T follicular helper cell (primary cell): ENCODE measurements at regions not wholly inside any gene's neighbourhood (a gene's known extent, or its start where the extent isn't known, plus 50 kb on each side); places are given as distances from the start of the nearest gene placed in this dataset.
"Not testable (repeated sequence)": the region's sequence is repeated elsewhere in the genome, so short reads cannot be mapped to it uniquely, and the experiment has no call there.

Source experiments
- DNase-seq: peaks from one replicate; pipeline ENCODE4 v3.0.0-alpha.2; 2020; ENCODE audit warnings: low read depth

DNA sequence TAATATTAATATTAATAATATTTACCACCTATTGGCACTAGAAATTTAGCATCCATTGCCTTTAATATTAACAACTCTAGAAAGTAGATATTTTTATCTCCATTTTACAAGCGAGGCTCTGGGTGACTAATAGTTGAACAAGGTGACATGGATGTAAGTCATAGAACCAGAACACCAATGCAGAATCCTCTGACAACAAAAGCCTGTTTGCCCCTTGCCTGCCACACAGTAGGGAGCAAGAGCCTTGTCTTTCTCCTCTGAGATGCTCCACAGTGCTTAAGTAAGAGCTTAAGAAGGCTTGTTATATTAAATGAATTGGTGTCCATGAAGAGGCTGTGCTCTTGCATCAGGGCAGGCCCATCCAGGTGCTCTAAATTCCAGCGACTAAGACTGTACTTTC, 51.2 kb upstream of the LBX1 start:
- DNase-seq, result no peak

DNA sequence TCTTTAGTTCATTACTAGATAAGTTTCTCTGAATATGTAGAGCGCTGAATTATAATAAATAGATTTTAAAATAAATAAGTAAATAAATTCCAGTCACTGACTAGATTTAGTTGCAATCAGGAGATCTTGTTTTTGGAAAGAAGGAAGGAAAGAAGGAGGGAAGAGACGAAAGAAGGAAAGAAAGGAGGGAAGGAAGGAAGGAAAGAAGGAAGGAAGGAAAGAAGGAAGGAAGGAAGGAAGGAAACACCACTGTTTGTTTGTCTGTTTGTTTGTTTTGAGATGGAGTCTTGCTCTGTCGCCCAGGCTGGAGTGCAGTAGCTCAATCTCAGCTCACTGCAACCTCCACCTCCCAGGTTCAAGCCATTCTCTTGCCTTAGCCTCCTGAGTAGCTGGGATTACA, 51.7 kb upstream of the LBX1 start:
- not testable (repeated sequence) for DNase-seq

DNA sequence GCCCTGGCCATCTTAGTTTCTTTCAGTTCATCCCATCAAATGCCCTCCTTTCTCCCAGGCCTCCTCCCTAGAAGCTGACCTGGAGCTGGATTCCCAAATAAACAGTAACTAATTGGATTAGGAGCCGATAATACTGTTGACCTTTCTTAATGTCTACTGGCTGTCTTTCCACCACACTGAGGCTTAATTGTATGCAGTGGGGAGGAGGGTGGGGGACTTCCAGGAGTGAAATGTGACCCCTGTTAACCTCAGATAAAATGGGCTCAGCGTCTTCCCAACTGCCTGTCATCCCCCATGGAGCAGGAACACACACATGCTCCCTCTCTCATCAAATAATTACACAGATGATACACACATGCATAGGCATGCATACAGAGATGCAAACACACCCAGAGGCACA, 53.7 kb upstream of the LBX1 start:
- DNase-seq, result no peak

DNA sequence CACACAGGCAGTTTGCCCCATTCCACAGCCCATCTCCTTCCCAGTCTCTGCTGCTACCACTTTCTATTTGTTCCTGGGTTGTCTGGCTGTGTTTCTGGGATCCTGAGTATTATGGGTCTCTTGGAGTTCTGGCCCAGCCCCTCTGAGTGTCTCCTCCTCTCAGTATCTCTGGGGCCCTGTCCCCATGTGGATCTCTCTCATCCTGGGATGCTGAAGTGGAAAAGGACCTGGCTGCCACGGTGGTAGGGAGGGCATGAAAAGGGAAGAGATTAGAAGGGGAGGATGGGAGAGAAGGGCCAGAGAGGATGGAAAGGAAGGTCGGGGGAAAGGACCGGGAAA, 54.5 kb upstream of the LBX1 start:
- DNase-seq, result no peak

DNA sequence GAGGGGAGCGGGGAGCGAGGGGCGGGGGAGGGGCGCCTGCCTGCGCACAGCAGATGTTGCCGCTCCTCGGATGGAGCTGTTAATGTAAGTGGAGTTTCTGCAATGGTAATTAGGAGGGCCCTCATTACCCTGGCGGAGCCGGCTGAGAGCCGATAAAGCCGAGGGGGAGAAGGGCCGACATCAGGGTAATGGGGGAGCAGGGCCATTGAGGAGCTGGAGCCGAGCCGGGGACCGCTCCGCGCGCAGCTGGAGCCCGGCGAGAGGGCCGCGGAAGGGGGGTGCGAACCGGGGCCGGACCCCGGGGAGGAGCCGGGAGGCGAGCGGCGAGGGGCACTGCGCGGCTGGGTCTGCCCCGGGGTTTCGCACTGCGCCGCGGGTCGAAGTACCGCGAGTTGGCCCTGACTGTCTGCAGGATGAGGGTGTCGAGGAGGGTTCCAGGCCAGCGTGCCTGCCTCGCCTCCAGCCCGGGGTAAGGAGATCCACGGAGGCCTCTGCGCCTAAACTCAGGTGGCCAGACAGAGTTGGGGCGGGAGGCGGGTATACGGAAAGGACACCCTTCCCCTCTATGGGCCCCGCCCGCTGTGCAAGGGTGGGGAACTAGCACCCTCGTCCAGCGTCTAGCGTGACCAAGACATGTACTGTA, 55.0 kb upstream of the LBX1 start:
- no peak for DNase-seq

DNA sequence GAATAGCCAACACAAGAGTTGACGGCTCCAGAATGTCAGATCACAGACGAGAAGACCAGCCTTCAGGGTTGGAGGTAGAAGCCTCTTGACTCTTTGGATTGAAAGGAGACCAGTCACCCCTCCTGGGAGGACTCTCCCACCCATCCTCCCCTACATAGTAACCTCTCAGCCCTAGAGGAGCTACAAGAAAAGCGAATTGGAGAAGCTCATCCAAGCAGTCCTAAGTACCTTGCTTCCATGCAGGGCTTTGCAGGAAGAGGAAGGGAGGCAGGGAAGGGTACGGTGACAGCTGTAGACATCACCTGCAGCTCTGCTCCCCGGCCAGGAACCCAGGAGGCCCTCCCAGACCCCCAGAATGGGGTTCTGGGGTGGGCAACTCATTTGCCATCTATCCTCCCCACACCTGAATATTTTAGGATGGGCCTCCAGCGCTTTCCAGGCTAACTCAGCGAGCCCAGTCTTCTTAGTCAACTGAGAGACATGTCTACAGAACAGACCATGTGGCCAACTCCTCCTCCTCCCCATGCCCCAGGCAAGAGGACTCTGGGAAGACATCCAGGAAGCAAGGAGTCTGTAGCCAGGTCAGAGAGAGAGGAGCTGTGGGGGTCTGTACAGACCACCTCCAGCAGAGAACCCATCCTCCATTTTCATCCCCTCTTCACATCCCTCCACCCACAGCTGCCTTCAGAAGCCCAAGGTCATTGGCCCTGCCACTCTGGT, 55.6 kb upstream of the LBX1 start:
- no peak for DNase-seq

DNA sequence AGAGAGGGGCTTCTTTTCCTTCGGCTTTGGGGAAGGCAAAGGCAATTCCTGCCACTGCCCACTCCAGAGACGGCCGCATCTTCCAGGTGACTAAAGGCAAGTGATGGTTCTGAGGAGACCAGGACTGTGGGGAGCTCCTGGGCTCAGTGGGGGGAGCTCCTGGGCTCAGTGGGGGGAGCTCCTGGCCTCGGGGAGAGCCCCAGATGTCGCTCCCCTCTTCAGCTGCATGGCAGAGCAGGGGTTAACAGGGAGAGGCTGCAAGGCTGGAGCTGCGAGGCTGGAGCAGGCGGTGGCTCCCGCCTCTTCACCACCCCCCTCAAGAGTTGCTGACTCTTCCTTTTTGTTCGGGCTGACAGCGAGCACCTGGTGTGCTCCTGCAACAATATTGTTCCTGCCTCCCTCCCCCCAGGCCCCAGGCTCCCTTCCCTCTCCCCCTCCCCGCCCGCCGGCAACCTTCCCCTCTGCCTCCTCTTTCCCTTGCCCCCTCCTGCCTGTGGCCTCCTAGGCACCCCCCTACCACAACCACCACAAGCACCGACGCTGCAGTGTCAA, 56.3 kb upstream of the LBX1 start:
- no peak for DNase-seq

DNA sequence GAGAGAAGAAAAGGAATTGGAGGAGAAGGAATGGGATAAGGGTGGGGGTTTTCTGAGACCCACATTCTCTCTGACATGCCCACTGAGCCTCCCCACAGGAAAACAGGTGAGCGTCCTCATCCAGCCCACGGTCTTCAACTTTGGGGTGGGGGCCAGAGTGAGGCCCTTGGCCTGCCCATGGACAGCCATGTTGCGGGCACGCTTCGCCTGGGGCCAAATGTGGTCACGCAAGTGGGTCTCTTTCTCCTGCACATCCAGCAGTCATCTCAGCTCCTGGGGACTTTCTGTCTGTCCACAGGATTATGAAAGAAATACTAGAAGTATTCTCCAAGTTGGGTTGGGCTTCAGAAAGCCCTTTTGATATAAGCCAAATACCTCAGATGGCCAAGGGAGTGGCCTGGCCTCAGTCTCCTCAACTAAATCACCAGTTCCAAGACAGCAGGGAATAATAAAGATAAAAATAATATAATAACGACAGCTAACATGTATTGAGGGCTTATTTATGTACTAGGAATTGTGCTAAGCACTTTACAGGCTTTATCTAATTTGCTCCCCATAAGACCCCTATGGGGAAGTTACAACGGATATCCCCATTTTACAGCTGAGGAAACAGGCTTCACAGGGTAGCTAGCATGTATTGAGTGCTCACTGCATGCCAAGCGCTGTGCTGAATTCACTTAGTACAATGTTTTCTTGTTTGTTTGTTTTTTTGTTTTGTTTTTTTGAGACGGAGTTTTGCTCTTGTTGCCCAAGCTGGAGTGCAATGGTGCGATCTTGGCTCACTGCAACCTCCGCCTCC, 57.2 kb upstream of the LBX1 start:
- no peak for DNase-seq

DNA sequence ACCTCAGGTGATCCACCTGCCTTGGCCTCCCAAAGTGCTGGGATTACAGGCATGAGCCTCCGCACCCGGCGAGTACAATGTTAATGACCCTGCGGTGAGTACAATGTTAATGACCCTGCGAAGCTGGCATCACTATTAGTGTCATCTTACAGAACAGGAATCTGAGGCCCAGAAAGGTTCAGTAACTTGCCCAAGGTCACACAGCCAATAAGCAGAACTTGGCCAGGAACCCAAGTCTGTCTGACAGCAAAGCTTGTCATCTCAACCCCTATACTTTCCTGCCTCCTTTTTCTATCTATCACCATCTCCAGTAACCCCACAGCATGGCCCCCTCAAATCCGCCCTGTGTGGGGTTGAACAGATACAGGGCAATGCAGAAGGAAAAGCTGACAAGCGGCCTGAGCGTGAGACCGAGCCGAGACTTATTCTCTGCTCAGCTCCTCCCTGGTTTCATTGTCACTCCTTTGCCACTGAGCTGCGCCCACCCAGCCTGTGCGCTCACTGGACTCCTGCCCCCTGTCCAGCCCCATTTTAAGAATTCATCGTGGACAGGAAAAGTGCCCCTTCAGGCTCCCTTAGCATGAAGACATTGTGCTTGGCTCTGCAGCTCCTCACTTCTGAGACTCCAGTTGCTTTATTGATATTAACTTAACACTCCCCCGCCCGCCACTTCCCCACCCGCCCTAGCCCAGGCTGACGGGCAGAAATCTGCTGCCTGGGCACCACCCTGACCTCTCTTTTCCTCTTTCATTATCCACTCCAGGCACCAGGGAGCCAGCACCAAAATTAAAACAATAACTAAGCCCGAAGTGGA, 58.1 kb upstream of the LBX1 start:
- DNase-seq, result no peak

DNA sequence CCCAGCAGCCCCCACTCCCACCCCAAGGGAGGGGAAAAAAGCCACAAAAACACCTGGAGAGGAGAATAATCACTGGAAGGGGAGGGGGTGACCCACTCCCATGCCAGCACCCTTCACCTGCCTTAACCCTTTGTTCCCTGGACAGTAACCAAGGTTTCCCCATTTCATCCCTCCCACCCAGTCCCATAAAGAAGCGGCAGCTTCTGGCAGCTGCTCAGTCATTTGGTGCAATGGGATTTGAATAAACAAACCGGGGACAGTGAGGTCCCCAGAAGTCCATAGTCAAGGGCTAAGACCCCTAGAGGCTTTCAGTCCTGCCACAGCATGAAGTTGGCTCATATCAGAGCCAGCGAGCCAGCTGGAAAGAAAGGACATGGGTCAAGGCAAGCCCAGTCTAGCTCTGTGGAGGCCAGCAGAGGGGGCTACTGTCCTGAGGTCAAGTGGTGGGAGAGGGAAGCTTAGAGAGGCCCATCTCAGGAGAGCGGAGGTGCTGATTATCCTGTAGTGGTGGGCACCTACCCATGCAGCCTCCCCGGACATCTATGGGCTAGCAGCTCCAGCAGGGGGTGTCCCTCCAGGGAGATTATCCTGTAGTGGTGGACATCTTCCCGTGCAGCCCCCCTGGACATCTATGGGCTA, 58.9 kb upstream of the LBX1 start:
- DNase-seq, result no peak

DNA sequence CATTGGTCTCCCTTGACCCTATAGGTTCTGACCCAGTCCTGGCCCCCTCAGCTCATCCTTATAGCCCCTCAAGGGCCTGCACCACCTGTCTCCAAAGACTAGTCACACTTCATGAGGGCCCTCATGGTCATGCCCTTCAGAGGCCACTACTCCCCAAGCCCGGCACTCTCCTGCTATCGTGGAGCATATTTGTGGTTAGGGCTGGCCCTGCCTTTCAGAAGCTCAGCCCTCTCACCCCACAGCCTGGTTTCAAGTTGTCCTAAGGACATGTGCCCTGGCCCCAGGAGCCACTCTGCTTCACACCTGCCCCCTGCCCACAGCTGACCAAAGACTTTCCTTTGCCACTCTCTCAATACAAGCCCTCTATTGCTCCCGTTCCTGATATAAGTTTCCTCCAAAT, 60.3 kb upstream of the LBX1 start:
- DNase-seq, result no peak

DNA sequence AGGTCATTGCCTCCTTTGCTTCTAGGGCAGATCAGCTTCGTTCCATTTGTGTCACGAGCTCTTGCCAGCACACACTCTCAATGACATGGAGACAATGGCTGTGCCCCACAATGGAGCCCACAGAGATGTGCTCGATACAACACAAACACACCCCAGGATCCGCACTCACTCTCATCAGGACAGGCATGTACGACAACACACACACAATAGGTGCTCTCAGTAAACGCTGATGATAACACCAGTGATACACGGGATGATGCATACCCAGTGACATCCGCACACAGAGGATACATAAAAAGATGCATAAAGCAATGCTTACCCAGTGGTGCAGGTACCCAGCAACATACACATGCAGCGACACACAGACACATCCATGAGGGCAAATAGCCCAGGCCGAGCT, 61.2 kb upstream of the LBX1 start:
- DNase-seq, result no peak

DNA sequence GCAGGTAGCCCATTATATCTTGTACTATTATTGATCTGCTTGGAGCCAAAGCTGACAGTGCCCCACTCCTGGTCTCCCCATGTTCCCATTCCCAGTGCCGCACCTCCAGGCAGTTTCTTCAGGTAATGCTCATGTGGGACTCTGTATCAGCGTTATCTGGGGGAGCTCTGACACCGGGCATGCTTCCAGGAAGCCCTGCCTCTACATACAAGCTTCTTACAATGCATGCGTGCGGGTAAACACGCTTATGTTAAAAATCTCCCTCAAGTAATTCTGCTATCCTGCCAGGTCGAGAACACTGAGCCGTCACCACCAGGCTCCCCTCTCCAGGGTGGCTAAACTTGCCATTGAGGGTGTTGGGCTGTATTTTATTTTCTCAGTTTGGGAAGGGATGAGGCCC, 61.6 kb upstream of the LBX1 start:
- no peak for DNase-seq

DNA sequence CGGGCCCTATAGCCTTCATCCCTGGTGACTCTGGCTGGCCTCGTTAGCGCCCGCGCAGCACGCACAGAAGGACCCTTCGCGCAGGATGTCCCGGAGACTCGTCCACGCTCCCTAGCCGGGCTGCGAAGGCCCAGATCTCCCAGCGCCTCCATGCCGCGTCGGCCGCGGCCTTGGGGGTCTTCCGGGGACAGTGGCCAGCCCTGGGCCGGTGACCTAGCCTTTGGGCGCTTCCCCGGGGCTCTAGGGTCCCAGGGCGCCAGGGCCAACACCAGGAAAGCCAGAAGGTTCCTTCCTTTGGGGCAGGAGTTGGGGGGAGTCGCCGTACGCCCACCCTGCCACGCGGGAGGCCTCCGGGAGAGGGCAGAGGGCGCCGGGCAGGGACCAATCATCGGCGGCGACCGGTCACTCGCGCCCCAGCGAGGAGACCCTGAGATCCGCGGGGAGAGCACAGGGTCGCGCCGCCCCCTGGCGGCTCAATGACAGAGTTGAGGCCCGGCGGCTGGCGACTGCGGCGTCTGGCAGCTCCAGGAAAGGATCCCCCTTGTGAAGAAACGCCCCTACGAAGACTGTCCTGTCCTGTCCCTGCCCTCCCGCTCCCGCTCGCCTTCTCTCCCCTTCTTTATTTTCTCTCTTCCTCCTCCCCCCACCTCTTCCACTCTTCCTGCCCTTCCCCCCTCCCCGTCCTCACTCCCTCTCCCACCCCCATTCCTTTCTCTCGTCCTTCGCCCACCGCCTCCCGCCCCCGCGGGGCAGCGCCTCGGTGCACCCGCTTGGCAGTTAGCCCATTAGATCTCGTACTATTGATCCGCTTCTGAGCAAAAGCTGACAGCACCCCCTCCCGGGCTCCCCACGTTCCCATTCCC, 62.3 kb upstream of the LBX1 start:
- peak; percentile 21 for DNase-seq

DNA sequence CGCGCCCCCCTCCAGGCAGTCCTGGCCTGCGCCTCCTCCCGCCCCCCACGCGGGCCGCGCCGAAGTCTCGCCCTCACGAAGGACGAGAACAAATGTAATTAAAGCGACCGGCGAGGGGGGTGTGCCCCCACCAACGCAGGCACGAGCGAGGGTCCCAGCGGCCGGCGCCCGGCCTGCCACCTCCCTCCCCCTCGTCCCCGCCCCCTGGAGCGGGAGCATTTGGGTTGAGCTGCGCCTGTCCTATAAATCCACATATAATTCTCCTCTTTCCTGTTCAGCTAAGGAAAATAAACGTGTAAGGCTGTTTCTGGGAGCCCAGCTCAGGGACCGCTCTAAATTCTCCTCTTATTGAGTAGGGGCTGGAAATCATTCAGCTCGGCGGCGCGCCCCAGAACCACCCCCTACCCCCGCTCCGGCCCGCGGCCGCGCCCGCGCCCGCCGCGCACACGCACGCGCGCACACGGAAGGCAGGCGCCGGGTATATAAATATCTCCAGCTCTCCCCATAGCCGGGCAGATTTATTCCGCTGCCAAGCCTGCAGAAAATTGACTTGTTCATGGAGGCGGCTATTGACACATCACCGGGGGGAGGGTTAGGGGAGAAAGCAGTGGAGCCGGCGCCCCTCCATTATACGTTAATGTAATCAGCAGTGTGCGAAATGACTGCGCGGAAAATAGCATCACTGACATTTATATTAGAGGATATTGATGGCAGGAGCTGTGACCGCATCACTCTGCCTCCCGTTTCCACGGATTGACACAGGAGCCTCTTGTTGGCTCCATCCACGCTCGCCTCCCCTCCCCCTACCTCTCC, 61.6 kb upstream of the BTRC start:
- no peak for DNase-seq

DNA sequence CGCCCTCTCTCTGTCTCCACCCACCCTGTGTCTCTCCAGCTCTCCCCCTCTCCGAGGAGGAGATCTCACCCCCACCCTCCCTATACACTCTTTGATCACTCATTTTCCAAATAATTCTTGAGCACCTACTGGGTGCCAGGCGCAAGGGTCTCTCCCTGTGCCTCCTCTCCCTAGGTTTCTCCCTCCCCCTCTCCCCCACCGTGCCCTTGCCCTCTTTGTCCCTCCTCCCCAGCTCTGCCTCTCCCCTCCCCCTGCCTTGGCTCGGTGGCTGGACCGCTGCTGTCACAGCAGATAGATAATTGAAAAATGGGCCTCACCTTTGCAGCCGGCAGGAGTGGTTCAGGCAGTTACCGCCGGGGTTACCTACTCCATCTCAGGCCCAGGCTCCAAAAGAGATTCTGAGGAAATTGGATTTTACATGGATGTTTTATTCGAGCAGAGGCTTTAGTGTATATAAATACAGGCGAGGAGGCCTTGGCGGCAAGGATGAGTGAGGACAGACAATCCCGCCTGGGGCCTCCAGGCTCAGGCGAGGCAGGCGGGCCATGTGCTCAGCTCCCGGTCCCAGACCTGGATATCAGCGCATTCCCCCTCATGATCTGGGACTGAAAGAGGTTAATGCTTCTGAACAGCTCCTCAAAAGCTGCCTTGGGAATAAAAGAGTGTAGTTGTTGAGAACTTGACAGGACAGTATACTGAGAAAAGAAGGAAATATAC, 60.8 kb upstream of the BTRC start:
- DNase-seq, result no peak

DNA sequence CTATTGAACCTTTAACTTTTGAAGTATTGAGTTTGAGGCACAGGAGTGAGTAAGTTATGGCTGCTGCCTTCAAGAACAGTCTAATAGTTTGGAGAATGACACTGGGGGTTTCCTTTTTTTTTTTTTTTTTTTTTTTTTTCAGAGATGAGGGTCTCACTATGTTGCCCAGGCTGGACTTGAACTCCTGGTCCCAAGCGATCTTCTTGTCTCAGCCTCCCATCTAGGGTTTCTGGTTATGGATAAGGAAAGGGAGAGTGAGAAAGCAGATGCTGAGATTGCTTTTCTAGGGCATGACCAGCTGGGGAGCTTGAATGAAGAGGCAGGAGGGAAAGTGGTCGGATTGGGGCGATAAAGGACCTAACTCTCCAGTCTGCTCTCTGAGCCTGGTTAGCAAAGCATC, 59.9 kb upstream of the BTRC start:
- no peak for DNase-seq

DNA sequence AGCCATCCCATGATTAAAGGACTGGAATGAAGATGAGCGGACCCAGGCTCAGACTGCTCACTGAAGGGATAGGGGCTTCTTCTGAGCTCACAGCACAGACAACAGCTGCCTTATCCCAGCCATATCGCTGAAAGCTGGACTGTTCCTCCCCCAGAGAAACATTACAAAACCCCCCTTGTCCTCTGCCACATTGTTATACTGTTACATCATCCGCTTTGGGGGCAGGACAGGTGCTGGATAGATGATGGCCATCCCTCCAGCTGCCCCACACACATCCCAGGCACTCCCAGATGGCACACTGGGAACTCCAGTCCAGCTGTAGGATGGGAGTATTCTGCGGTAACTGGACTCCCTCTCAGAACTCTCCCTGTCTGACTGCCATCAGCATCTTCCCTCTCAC, 58.7 kb upstream of the BTRC start:
- DNase-seq, result no peak

DNA sequence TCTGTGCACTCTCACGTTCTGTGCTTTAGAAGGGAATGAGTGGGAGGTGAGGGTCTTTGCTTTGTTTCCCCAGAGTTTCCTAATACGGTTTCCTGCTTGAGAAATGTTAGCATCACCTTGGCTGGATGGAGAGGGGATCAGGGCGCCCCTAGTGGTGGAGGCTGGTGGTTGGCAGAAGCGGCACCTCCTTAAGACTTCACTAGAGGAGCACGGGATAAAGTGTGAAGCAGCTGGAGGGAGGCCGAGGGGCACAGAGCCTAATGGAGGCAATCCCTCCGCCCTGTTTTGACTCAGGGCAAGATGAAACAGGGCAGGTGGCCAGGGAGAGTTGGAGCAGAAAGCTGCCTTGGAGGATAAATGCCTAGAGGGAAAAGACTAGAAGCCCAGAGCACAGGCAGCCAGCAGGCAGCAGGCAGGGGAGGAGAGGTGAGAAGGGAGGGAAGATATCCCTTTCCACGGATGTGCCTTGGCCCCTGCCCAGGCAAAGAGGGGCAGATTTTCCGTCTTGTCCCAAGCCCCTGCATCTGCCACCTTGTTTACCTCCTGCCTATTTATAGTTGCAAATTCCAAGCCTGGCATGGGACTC, 56.0 kb upstream of the BTRC start:
- DNase-seq, result peak; percentile 60
